Activated naive CD8-positive, alpha-beta T cell treated with anti-CD3 and anti-CD28 coated beads, Interleukin-2, amount 50 U/mL, for 24 hours (primary cell): ENCODE measurements at regions not wholly inside any gene's neighbourhood (a gene's known extent, or its start where the extent isn't known, plus 50 kb on each side); places are given as distances from the start of the nearest gene placed in this dataset.

Experiments used
- ATAC-seq: fragments of 150-1000 bp; cut with Tn5 transposase; one replicate; pipeline ENCODE4 v1.10.0; 2021
- DNase-seq: peaks from one replicate; pipeline ENCODE4 v3.0.0; 2021
- H3K27ac Mint-ChIP-seq: one replicate; pipeline ENCODE4 v1.8.0; 2021; ENCODE audit warnings: mild to moderate bottlenecking, mixed read lengths
- H3K27me3 Mint-ChIP-seq: one replicate; pipeline ENCODE4 v1.8.0; 2021; ENCODE audit warnings: mixed read lengths
- H3K36me3 Mint-ChIP-seq: one replicate; pipeline ENCODE4 v1.8.0; 2021; ENCODE audit warnings: low read depth, mixed read lengths
- H3K4me1 Mint-ChIP-seq: one replicate; pipeline ENCODE4 v1.8.0; 2021; ENCODE audit warnings: mixed read lengths
- H3K4me3 Mint-ChIP-seq: one replicate; pipeline ENCODE4 v1.8.0; 2021; ENCODE audit warnings: mild to moderate bottlenecking, moderate library complexity, mixed read lengths
- H3K9me3 Mint-ChIP-seq: one replicate; pipeline ENCODE4 v1.8.0; 2021; ENCODE audit warnings: mixed read lengths

- Mint-ChIP-seq H3K36me3 (no peaks in the 10 kb centered on the region), H3K27ac (no peak overlapping the region), H3K4me3 (no peak overlapping the region), H3K4me1 (no peaks in the 10 kb centered on the region), H3K27me3 (peaks cover 13% of the 10 kb centered on the region), H3K9me3 (no peaks in the 10 kb centered on the region)
- ATAC-seq (no peak), DNase-seq (no peak)
Observed at GRCh38 chr10:131448171-131448570, 136.7 kb upstream of the TCERG1L start.

- DNase-seq, result no peak
- Mint-ChIP-seq H3K27ac (no peak overlapping the region), H3K4me3 (no peak overlapping the region), H3K4me1 (no peaks in the 10 kb centered on the region), H3K9me3 (no peaks in the 10 kb centered on the region), H3K36me3 (no peaks in the 10 kb centered on the region), H3K27me3 (peaks cover 16% of the 10 kb centered on the region)
- no peak for ATAC-seq
Observed at GRCh38 chr10:131448883-131449282, 137.4 kb upstream of the TCERG1L start.

GRCh38 chr10:131450216-131450765 is 138.8 kb upstream of the TCERG1L start:
- no peak for ATAC-seq
- H3K4me3 Mint-ChIP-seq, result no peak overlapping the region

GRCh38 chr10:131451407-131452015 is 140.0 kb upstream of the TCERG1L start:
- Mint-ChIP-seq H3K9me3 (no peaks in the 10 kb centered on the region), H3K27ac (no peak overlapping the region), H3K4me1 (no peaks in the 10 kb centered on the region), H3K27me3 (peaks cover 19% of the 10 kb centered on the region), H3K36me3 (no peaks in the 10 kb centered on the region), H3K4me3 (no peak overlapping the region)
- ATAC-seq (no peak), DNase-seq (no peak)

More at GRCh38 chr10:131450216-131450765, 138.8 kb upstream of the TCERG1L start:
- no peak overlapping the region for H3K27ac Mint-ChIP-seq
- no peaks in the 10 kb centered on the region for H3K9me3 Mint-ChIP-seq
- H3K36me3 Mint-ChIP-seq, result no peaks in the 10 kb centered on the region
- H3K27me3 Mint-ChIP-seq, result peaks cover 19% of the 10 kb centered on the region
- H3K4me1 Mint-ChIP-seq, result no peaks in the 10 kb centered on the region
- DNase-seq, result no peak

GRCh38 chr10:131452926-131453720 is 141.6 kb upstream of the TCERG1L start:
- DNase-seq, result no peak
- peaks cover 19% of the 10 kb centered on the region for H3K27me3 Mint-ChIP-seq
- no peaks in the 10 kb centered on the region for H3K4me1 Mint-ChIP-seq
- H3K9me3 Mint-ChIP-seq, result no peaks in the 10 kb centered on the region
- H3K4me3 Mint-ChIP-seq, result no peak overlapping the region
- H3K27ac Mint-ChIP-seq, result no peak overlapping the region
- H3K36me3 Mint-ChIP-seq, result no peaks in the 10 kb centered on the region
- ATAC-seq, result no peak

GRCh38 chr10:131453721-131454634 is 142.5 kb upstream of the TCERG1L start:
- ATAC-seq, result peak; percentile 33
- peak; percentile 76 for DNase-seq

GRCh38 chr10:131456411-131456810 is 144.9 kb upstream of the TCERG1L start:
- DNase-seq (no peak), ATAC-seq (no peak)
- Mint-ChIP-seq H3K9me3 (no peaks in the 10 kb centered on the region), H3K4me3 (no peak overlapping the region), H3K27me3 (peaks cover 19% of the 10 kb centered on the region), H3K27ac (no peak overlapping the region), H3K36me3 (no peaks in the 10 kb centered on the region), H3K4me1 (no peaks in the 10 kb centered on the region)

More at GRCh38 chr10:131453721-131454634, 142.5 kb upstream of the TCERG1L start:
- no peak overlapping the region for H3K4me3 Mint-ChIP-seq
- no peaks in the 10 kb centered on the region for H3K4me1 Mint-ChIP-seq
- no peak overlapping the region for H3K27ac Mint-ChIP-seq
- no peaks in the 10 kb centered on the region for H3K36me3 Mint-ChIP-seq
- H3K27me3 Mint-ChIP-seq, result peaks cover 19% of the 10 kb centered on the region
- H3K9me3 Mint-ChIP-seq, result no peaks in the 10 kb centered on the region

GRCh38 chr10:131461093-131461492 is 149.6 kb upstream of the TCERG1L start:
- peaks cover 5% of the 10 kb centered on the region for H3K27me3 Mint-ChIP-seq
- no peak for ATAC-seq

GRCh38 chr10:131464789-131465188 is 153.3 kb upstream of the TCERG1L start:
- H3K27ac Mint-ChIP-seq, result no peak overlapping the region

More at GRCh38 chr10:131461093-131461492, 149.6 kb upstream of the TCERG1L start:
- no peak overlapping the region for H3K4me3 Mint-ChIP-seq
- H3K27ac Mint-ChIP-seq, result no peak overlapping the region
- H3K9me3 Mint-ChIP-seq, result no peaks in the 10 kb centered on the region
- no peaks in the 10 kb centered on the region for H3K4me1 Mint-ChIP-seq
- DNase-seq, result no peak
- H3K36me3 Mint-ChIP-seq, result no peaks in the 10 kb centered on the region

GRCh38 chr10:131469551-131469950 is 158.0 kb upstream of the TCERG1L start:
- Mint-ChIP-seq H3K27ac (no peak overlapping the region), H3K4me1 (no peaks in the 10 kb centered on the region), H3K36me3 (no peaks in the 10 kb centered on the region), H3K4me3 (no peak overlapping the region), H3K9me3 (no peaks in the 10 kb centered on the region), H3K27me3 (peaks cover 3% of the 10 kb centered on the region)
- no peak for DNase-seq
- ATAC-seq, result no peak

More at GRCh38 chr10:131464789-131465188, 153.3 kb upstream of the TCERG1L start:
- Mint-ChIP-seq H3K9me3 (no peaks in the 10 kb centered on the region), H3K36me3 (no peaks in the 10 kb centered on the region), H3K27me3 (peaks cover 5% of the 10 kb centered on the region), H3K4me3 (no peak overlapping the region), H3K4me1 (no peaks in the 10 kb centered on the region)
- DNase-seq, result no peak
- no peak for ATAC-seq

GRCh38 chr10:131473645-131474044 is 162.1 kb upstream of the TCERG1L start:
- peak; percentile 24 for ATAC-seq
- Mint-ChIP-seq H3K4me3 (no peak overlapping the region), H3K9me3 (no peaks in the 10 kb centered on the region), H3K27me3 (peaks cover 3% of the 10 kb centered on the region), H3K27ac (no peak overlapping the region), H3K4me1 (no peaks in the 10 kb centered on the region), H3K36me3 (no peaks in the 10 kb centered on the region)
- no peak for DNase-seq

- no peak overlapping the region for H3K4me3 Mint-ChIP-seq
- no peaks in the 10 kb centered on the region for H3K9me3 Mint-ChIP-seq
- H3K27me3 Mint-ChIP-seq, result peaks cover 3% of the 10 kb centered on the region
- ATAC-seq, result no peak
- H3K27ac Mint-ChIP-seq, result no peak overlapping the region
- no peaks in the 10 kb centered on the region for H3K36me3 Mint-ChIP-seq
- H3K4me1 Mint-ChIP-seq, result no peaks in the 10 kb centered on the region
- DNase-seq, result no peak
Observed at GRCh38 chr10:131474416-131474815, 162.9 kb upstream of the TCERG1L start.

GRCh38 chr10:131475043-131475442 is 163.5 kb upstream of the TCERG1L start:
- H3K27me3 Mint-ChIP-seq, result peaks cover 3% of the 10 kb centered on the region
- no peak overlapping the region for H3K27ac Mint-ChIP-seq
- H3K9me3 Mint-ChIP-seq, result no peaks in the 10 kb centered on the region
- H3K4me1 Mint-ChIP-seq, result no peaks in the 10 kb centered on the region
- DNase-seq (no peak), ATAC-seq (no peak)
- no peaks in the 10 kb centered on the region for H3K36me3 Mint-ChIP-seq
- no peak overlapping the region for H3K4me3 Mint-ChIP-seq

GRCh38 chr10:131475803-131476202 is 164.3 kb upstream of the TCERG1L start:
- Mint-ChIP-seq H3K4me1 (no peaks in the 10 kb centered on the region), H3K4me3 (no peak overlapping the region), H3K27me3 (peaks cover 3% of the 10 kb centered on the region), H3K9me3 (no peaks in the 10 kb centered on the region), H3K27ac (no peak overlapping the region), H3K36me3 (no peaks in the 10 kb centered on the region)
- ATAC-seq (no peak), DNase-seq (no peak)
